IMR-90 (cell line): ENCODE measurements at regions not wholly inside any gene's neighbourhood (a gene's known extent, or its start where the extent isn't known, plus 50 kb on each side); places are given as distances from the start of the nearest gene placed in this dataset.

Source experiments
- ATAC-seq: fragments of 200-7000 bp; cut with Tn5 transposase; 2 replicates; pipeline ENCODE4 v1.9.1; 2020; ENCODE audit warnings: low read depth, mild to moderate bottlenecking, moderate library complexity
- BruUV-seq: library from RNA; stranded (reverse); fragments of 400-500 nt; replicated peaks from 2 replicates; lab custom pipeline; 2021; lab: Mats Ljungman, UMichigan
- CTCF ChIA-PET: fragments of 300-600 bp; formaldehyde crosslinking; extraction: SDS; loops from one replicate; lab custom pipeline; 2021; ENCODE audit warnings: antibody characterized with exemption; lab: Yijun Ruan, JAX
- POLR2A ChIA-PET: fragments of 300-600 bp; sonication (Branson Sonifier 250); formaldehyde crosslinking; loops from one replicate; lab custom pipeline; 2022; ENCODE audit warnings: antibody characterized with exemption; ENCODE audit not compliant: unreplicated experiment; lab: Charles Lee
- DNase-seq: peaks from one replicate; pipeline ENCODE4 v3.0.0; 2013
- H2AFZ ChIP-seq: replicated peaks from 2 replicates; pipeline ENCODE3; 2013; ENCODE audit warnings: low read length, mild to moderate bottlenecking; ENCODE audit not compliant: poor library complexity
- H2AK5ac ChIP-seq: 2 replicates; pipeline ENCODE4 v1.6.1; 2013; ENCODE audit warnings: low read depth, low read length, inconsistent platforms
- H2AK9ac ChIP-seq: replicated peaks from 2 replicates; pipeline ENCODE3; 2013; ENCODE audit warnings: mild to moderate bottlenecking, low read depth, low read length, moderate library complexity; ENCODE audit not compliant: poor library complexity
- H2BK120ac ChIP-seq: 2 replicates; pipeline ENCODE4 v1.6.1; 2013; ENCODE audit warnings: low read depth, low read length, inconsistent platforms
- H2BK15ac ChIP-seq: 3 replicates; pipeline ENCODE4 v1.6.1; 2013; ENCODE audit warnings: low read depth, low read length, inconsistent platforms
- H2BK20ac ChIP-seq: 2 replicates; pipeline ENCODE4 v1.6.1; 2013; ENCODE audit warnings: low read depth, mild to moderate bottlenecking, inconsistent platforms, low read length, moderate library complexity
- H2BK5ac ChIP-seq: 2 replicates; pipeline ENCODE4 v1.6.1; 2013; ENCODE audit warnings: mild to moderate bottlenecking, low read depth, low read length, inconsistent platforms; ENCODE audit not compliant: poor library complexity, severe bottlenecking
- H3K14ac ChIP-seq: replicated peaks from 2 replicates; pipeline ENCODE4 v1.6.1; 2013; ENCODE audit warnings: low read depth, low read length, inconsistent platforms
- H3K18ac ChIP-seq: 2 replicates; pipeline ENCODE4 v1.6.1; 2013; ENCODE audit warnings: low read depth, low read length, control low read depth
- H3K23ac ChIP-seq: 2 replicates; pipeline ENCODE4 v1.6.1; 2013; ENCODE audit warnings: low read depth, low read length, inconsistent platforms
- H3K27ac ChIP-seq: 2 replicates; pipeline ENCODE4 v1.5.1; 2013; ENCODE audit warnings: mild to moderate bottlenecking, control low read depth, low read length; ENCODE audit not compliant: insufficient read depth
- H3K27me3 ChIP-seq: 2 replicates; pipeline ENCODE4 v1.6.1; 2013; ENCODE audit warnings: low read length; ENCODE audit not compliant: control insufficient read depth, insufficient read depth
- H3K36me3 ChIP-seq: 2 replicates; pipeline ENCODE4 v1.6.1; 2013; ENCODE audit warnings: low read length, mixed read lengths; ENCODE audit not compliant: control insufficient read depth, insufficient read depth
- H3K4ac ChIP-seq: 2 replicates; pipeline ENCODE4 v1.6.1; 2013; ENCODE audit warnings: low read depth, low read length, inconsistent platforms
- H3K4me1 ChIP-seq: 2 replicates; pipeline ENCODE4 v1.6.1; 2013; ENCODE audit warnings: low read length, mixed read lengths; ENCODE audit not compliant: control insufficient read depth, insufficient read depth
- H3K4me2 ChIP-seq: 2 replicates; pipeline ENCODE4 v1.6.1; 2013; ENCODE audit warnings: low read depth, mild to moderate bottlenecking, control low read depth, low read length, moderate library complexity
- H3K4me3 ChIP-seq: 2 replicates; pipeline ENCODE4 v1.5.1; 2013; ENCODE audit warnings: low read depth, mild to moderate bottlenecking, control low read depth, low read length, moderate library complexity; ENCODE audit not compliant: insufficient read depth
- H3K56ac ChIP-seq: 2 replicates; pipeline ENCODE4 v1.6.1; 2013; ENCODE audit warnings: low read length, inconsistent platforms; ENCODE audit not compliant: insufficient read depth; ENCODE audit errors: extremely low read depth
- H3K79me1 ChIP-seq, 2 experiments: 2 replicates each; pipeline ENCODE4 v1.6.1; 2013; ENCODE audit warnings: low read length in 2 of 2, inconsistent platforms in 1 of 2, low read depth in 1 of 2
- H3K9ac ChIP-seq: 2 replicates; pipeline ENCODE4 v1.6.1; 2013; ENCODE audit warnings: low read depth, low read length, control low read depth
- H3K9me1 ChIP-seq: 2 replicates; pipeline ENCODE4 v1.6.1; 2013; ENCODE audit warnings: low read length, inconsistent platforms; ENCODE audit not compliant: insufficient read depth
- H3K9me3 ChIP-seq: 2 replicates; pipeline ENCODE4 v1.6.1; 2013; ENCODE audit warnings: low read length; ENCODE audit not compliant: control insufficient read depth, insufficient read depth
- H4K20me1 ChIP-seq: 2 replicates; pipeline ENCODE4 v1.6.1; 2013; ENCODE audit warnings: low read length, inconsistent platforms; ENCODE audit not compliant: insufficient read depth
- H4K5ac ChIP-seq: 2 replicates; pipeline ENCODE4 v1.6.1; 2013; ENCODE audit warnings: mild to moderate bottlenecking, low read depth, low read length, control low read depth
- H4K8ac ChIP-seq, 2 experiments: 2 replicates each; pipeline ENCODE4 v1.6.1; 2013; ENCODE audit warnings: low read depth in 2 of 2, low read length in 2 of 2, control low read depth in 1 of 2, inconsistent platforms in 1 of 2
- H4K91ac ChIP-seq: 2 replicates; pipeline ENCODE4 v1.6.1; 2013; ENCODE audit warnings: low read depth, low read length, inconsistent platforms; ENCODE audit not compliant: insufficient read depth
- BHLHE40 ChIP-seq: fragments of 150-350 bp; IDR thresholded peaks from 2 replicates; pipeline ENCODE4 v1.6.1; 2016; ENCODE audit warnings: mild to moderate bottlenecking, low read depth, low read length
- CHD1 ChIP-seq: IDR thresholded peaks from 2 replicates; pipeline ENCODE4 v1.6.1; 2012; ENCODE audit warnings: low read depth, low read length, improper control_type of control experiment
- CTCF ChIP-seq: conservative IDR thresholded peaks from 2 replicates; pipeline ENCODE4 v1.5.1; 2012; ENCODE audit warnings: mild to moderate bottlenecking, low read depth, low read length, improper control_type of control experiment
- FOS ChIP-seq: fragments of 150-350 bp; IDR thresholded peaks from 2 replicates; pipeline ENCODE4 v1.6.1; 2016; ENCODE audit warnings: low read depth, low read length
- MAFK ChIP-seq: IDR thresholded peaks from 2 replicates; pipeline ENCODE4 v1.6.1; 2012; ENCODE audit warnings: low read depth, low read length, improper control_type of control experiment
- MAZ ChIP-seq: IDR thresholded peaks from 2 replicates; pipeline ENCODE4 v1.6.1; 2012; ENCODE audit warnings: low read depth, mild to moderate bottlenecking, low read length, improper control_type of control experiment, moderate library complexity, borderline replicate concordance
- NFE2L2 ChIP-seq: fragments of 150-350 bp; IDR thresholded peaks from 2 replicates; pipeline ENCODE4 v1.6.1; 2016; ENCODE audit warnings: low read depth, mild to moderate bottlenecking, low read length
- POLR2A ChIP-seq: IDR thresholded peaks from 2 replicates; pipeline ENCODE4 v1.6.1; 2012; ENCODE audit warnings: mild to moderate bottlenecking, low read depth, low read length
- RAD21 ChIP-seq: IDR thresholded peaks from 2 replicates; pipeline ENCODE4 v1.6.1; 2012; ENCODE audit warnings: low read length, improper control_type of control experiment
- RFX5 ChIP-seq: IDR thresholded peaks from 2 replicates; pipeline ENCODE4 v1.8.0; 2012; ENCODE audit warnings: low read depth, mild to moderate bottlenecking, low read length, moderate library complexity
- USF2 ChIP-seq: fragments of 150-350 bp; IDR thresholded peaks from 2 replicates; pipeline ENCODE4 v1.6.1; 2017; ENCODE audit warnings: mild to moderate bottlenecking, antibody characterized with exemption, low read length, low read depth
- WGBS, 2 experiments: methylation state at CpG; one replicate each; pipeline versions ENCODE4 v1.1.5 to v1.1.7; 2013; ENCODE audit warnings: missing lambda C conversion rate in 2 of 2; ENCODE audit not compliant: insufficient read length in 1 of 2; ENCODE audit errors: extremely low coverage in 2 of 2; 5-methylcytosine and 5-hydroxymethylcytosine counted together
- dilution Hi-C: fragments of 300-500 bp; cut with HindIII; formaldehyde crosslinking; loops from one replicate; pipeline ENCODE4 v1.14.3; 2018; ENCODE audit warnings: low sequenced_read_pairs; ENCODE audit not compliant: unreplicated experiment
- in situ Hi-C: fragments of 300-500 bp; cut with MboI; formaldehyde crosslinking; loops from 3 replicates; pipeline ENCODE4 v1.14.3; 2019; ENCODE audit warnings: low sequenced_read_pairs, inconsistent platforms, mixed read lengths
- intact Hi-C: fragments of 100-400 bp; cut with micrococcal nuclease; formaldehyde crosslinking; loops from 2 replicates; pipeline ENCODE4 v1.10.0; 2022

DNA sequence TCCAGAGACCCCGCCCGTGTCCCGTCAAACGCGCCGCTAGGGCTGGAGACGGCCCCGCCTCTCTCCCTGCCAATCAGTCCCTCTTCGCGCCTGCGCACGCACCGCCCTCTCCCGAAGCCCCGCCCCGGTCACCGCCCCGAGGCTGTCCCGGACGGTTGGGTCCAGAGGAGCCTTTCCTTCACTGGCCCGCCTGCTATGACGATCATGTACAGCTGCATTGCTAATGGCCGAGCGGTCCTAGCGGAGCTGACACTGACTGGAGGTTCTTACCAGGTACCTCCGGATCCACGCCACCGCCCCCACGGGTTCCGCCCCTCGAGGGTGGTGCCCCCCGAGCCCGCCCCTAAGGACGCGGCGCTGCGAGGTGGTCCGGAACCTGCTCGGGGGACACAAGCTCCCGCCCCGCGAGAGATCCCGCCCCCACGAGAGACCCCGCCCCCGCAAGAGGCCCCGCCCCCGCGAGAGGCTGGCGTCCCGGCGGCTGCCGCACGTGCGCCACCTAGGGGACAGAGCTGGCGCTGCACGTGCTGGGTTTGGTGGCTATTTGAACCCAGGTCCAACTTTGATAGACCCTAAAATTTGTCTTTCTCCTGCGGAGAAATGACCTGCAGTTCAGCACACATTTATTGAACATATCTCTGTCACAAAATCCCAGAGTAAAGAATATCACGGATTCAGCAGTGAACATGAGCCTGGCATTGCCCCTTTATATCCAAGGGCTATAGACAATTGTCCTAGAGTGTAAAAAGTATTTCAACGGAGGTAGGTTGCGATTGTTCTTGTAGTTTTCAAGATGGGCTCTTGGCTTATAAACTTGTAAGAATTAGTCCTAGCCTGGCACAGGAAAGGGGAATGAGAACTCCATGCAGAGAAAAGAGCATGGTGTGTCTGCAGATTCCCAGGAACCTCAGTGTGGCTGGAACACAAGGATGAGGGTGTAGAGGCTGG, 88.7 kb downstream of the HNRNPD start:
- peak overlapping the region; percentile 62 for H3K4me2 ChIP-seq
- no peak overlapping the region for H3K9ac ChIP-seq
- no TSS peak for BruUV-seq
- H3K4me1 ChIP-seq: no peaks in the 10 kb centered on the region
- no peak overlapping the region for H2AK9ac ChIP-seq
- peaks cover 4% of the 10 kb centered on the region; the same call in 1 of the 2 replicates for H3K9me1 ChIP-seq
- dilution Hi-C loops: no loop called here
- H4K5ac ChIP-seq: no peak overlapping the region
- H3K27ac ChIP-seq: no peak overlapping the region
- H2AK5ac ChIP-seq: no peak overlapping the region
- no peak overlapping the region for H2BK120ac ChIP-seq
- POLR2A ChIA-PET: interaction anchor here (0.7 kb wide), 1 partner anchor 60 kb away, joined by 15 read pairs; no protein-coding TSS in a partner anchor
- intact Hi-C loops: no loop called here
- peak overlapping the region; percentile 90 for H2AFZ ChIP-seq
- H2BK15ac ChIP-seq: no peak overlapping the region
- H3K4ac ChIP-seq: no peak overlapping the region
- H3K56ac ChIP-seq: no peak overlapping the region
- no peak overlapping the region for H4K8ac ChIP-seq
- no peak overlapping the region for H2BK5ac ChIP-seq
- DNase-seq: peak; percentile 99
- no peaks in the 10 kb centered on the region for H4K20me1 ChIP-seq
- no peak overlapping the region for H2BK20ac ChIP-seq
- no peaks in the 10 kb centered on the region for H3K36me3 ChIP-seq
- H3K9me3 ChIP-seq: no peaks in the 10 kb centered on the region
- in situ Hi-C loops: no loop called here
- no peak overlapping the region for H4K91ac ChIP-seq
- WGBS, 2 experiments: 5% methylated on average over 33 of the region's 61 CpGs; no CpG with 5 or more reads in 1 of the 2 experiments
- CTCF ChIA-PET: interaction anchor here (0.5 to 1.1 kb wide), 4 partner anchors 10 to 371 kb away, joined by 3 to 7 read pairs (median 3); no protein-coding TSS in a partner anchor
- H3K14ac ChIP-seq: no peak overlapping the region
- no peaks in the 10 kb centered on the region for H3K79me1 ChIP-seq
- peaks cover 2% of the 10 kb centered on the region; the same call in 1 of the 2 replicates for H3K27me3 ChIP-seq
- H3K18ac ChIP-seq: no peak overlapping the region
- ATAC-seq: peak; percentile 100
- H3K23ac ChIP-seq: no peak overlapping the region
- TF ChIP-seq CHD1 (no peak), RAD21 (0 out of 2 replicates have a peak, but pooled peaks have one; percentile 21), CTCF (peak; percentile 70), RFX5 (peak; percentile 24; the same call in 1 of the 2 replicates), MAFK (no peak), POLR2A (no peak), BHLHE40 (peak; percentile 69), MAZ (peak; percentile 87; the same call in 1 of the 2 replicates), FOS (no peak), USF2 (peak; percentile 66; the same call in 1 of the 2 replicates), NFE2L2 (no peak)
- H3K4me3 ChIP-seq: peak overlapping the region; percentile 50
